SK-N-SH (cell line): ENCODE measurements at regions not wholly inside any gene's neighbourhood (a gene's known extent, or its start where the extent isn't known, plus 50 kb on each side); places are given as distances from the start of the nearest gene placed in this dataset.

ENCODE experiments used
- CTCF ChIA-PET: fragments of 300-600, 350-600 bp; formaldehyde crosslinking; extraction: SDS; loops from one replicate; lab custom pipeline; 2021; lab: Yijun Ruan, JAX
- POLR2A ChIA-PET: fragments of 350-600 bp; sonication (Branson Sonifier 250); formaldehyde crosslinking; extraction: SDS; loops from one replicate; lab custom pipeline; 2020; ENCODE audit warnings: antibody characterized with exemption, inconsistent platforms; lab: Yijun Ruan, JAX
- DNase-seq: peaks from one replicate; pipeline ENCODE4 v3.0.0; 2012
- H2AFZ ChIP-seq: fragments of 200-600 bp; sonication (generic); 2 replicates; pipeline ENCODE4 v1.8.1; 2016; ENCODE audit warnings: antibody characterized with exemption, mild to moderate bottlenecking, low read depth
- H3F3A ChIP-seq: fragments of 200-600 bp; sonication (generic); replicated peaks from 2 replicates; pipeline ENCODE3; 2016; ENCODE audit warnings: antibody characterized with exemption, mild to moderate bottlenecking; ENCODE audit not compliant: insufficient read depth
- H3K27ac ChIP-seq, 2 experiments: fragments of 200-500 bp in 1 of 2; fragments of 200-600 bp in 1 of 2; sonication (Bioruptor generic) in 1 of 2; sonication (generic), shearing (Covaris generic) in 1 of 2; 2 replicates each; pipeline versions ENCODE4 v1.5.1 to v1.6.1; 2014 to 2016; ENCODE audit warnings: low read depth in 2 of 2, inconsistent platforms in 1 of 2, low read length in 1 of 2, mild to moderate bottlenecking in 1 of 2, mixed read lengths in 1 of 2
- H3K27me3 ChIP-seq: fragments of 200-600 bp; sonication (generic), shearing (Covaris generic); 2 replicates; pipeline ENCODE4 v1.6.1; 2016; ENCODE audit warnings: mixed run types; ENCODE audit not compliant: insufficient read depth
- H3K36me3 ChIP-seq, 2 experiments: fragments of 200-500 bp in 1 of 2; fragments of 200-600 bp in 1 of 2; sonication (Bioruptor generic) in 1 of 2; sonication (generic) in 1 of 2; replicated peaks in 1 of 2; 2 replicates each; pipeline versions ENCODE3 to v1.5.1; 2014 to 2016; ENCODE audit warnings: low read length in 1 of 2, mild to moderate bottlenecking in 1 of 2; ENCODE audit not compliant: insufficient read depth in 2 of 2, control insufficient read depth in 1 of 2
- H3K4me1 ChIP-seq, 2 experiments: fragments of 200-500 bp in 1 of 2; fragments of 200-600 bp in 1 of 2; sonication (Bioruptor generic) in 1 of 2; sonication (generic), shearing (Covaris generic) in 1 of 2; 2 replicates each; pipeline versions ENCODE4 v1.5.1 to v1.6.1; 2014 to 2016; ENCODE audit warnings: low read depth in 1 of 2, low read length in 1 of 2, mixed run types in 1 of 2; ENCODE audit not compliant: insufficient read depth in 2 of 2, control insufficient read depth in 1 of 2
- H3K4me2 ChIP-seq: fragments of 200-600 bp; sonication (generic), shearing (Covaris generic); 2 replicates; pipeline ENCODE4 v1.6.1; 2017; ENCODE audit warnings: mixed run types
- H3K4me3 ChIP-seq, 2 experiments: fragments of 200-500 bp in 1 of 2; fragments of 200-600 bp in 1 of 2; sonication (Bioruptor generic) in 1 of 2; sonication (generic), shearing (Covaris generic) in 1 of 2; 2 replicates each; pipeline versions ENCODE4 v1.5.1 to v1.8.1; 2014 to 2016; ENCODE audit warnings: low read depth in 2 of 2, inconsistent platforms in 1 of 2, low read length in 1 of 2, mild to moderate bottlenecking in 1 of 2, mixed read lengths in 1 of 2, moderate library complexity in 1 of 2
- H3K79me2 ChIP-seq: fragments of 200-600 bp; sonication (generic); 2 replicates; pipeline ENCODE4 v1.8.1; 2017; ENCODE audit warnings: mild to moderate bottlenecking; ENCODE audit not compliant: insufficient read depth
- H3K9ac ChIP-seq: fragments of 200-600 bp; sonication (generic); 2 replicates; pipeline ENCODE4 v1.6.1; 2017; ENCODE audit warnings: mixed run types
- H3K9me2 ChIP-seq: fragments of 200-600 bp; sonication (generic); 2 replicates; pipeline ENCODE4 v1.6.1; 2017; ENCODE audit warnings: mixed run types
- H3K9me3 ChIP-seq: fragments of 200-600 bp; sonication (generic); 2 replicates; pipeline ENCODE4 v1.6.1; 2017; ENCODE audit warnings: mixed run types, mild to moderate bottlenecking, moderate library complexity
- H4K20me1 ChIP-seq: fragments of 200-600 bp; sonication (generic); 2 replicates; pipeline ENCODE4 v1.6.1; 2017; ENCODE audit warnings: mild to moderate bottlenecking, mixed run types; ENCODE audit not compliant: insufficient read depth
- ELF1 ChIP-seq: IDR thresholded peaks from 2 replicates; pipeline ENCODE4 v1.4.0; 2012
- EZH2phosphoT487 ChIP-seq: fragments of 200-600 bp; sonication (generic); IDR thresholded peaks from 2 replicates; pipeline ENCODE4 v1.6.1; 2017; ENCODE audit warnings: low read depth, mixed run types, mild to moderate bottlenecking, antibody characterized with exemption, moderate library complexity, borderline replicate concordance
- FOXJ3 ChIP-seq: sonication (generic); formaldehyde crosslinking; IDR thresholded peaks from 2 replicates; pipeline ENCODE4 v1.5.1; 2020; ENCODE audit warnings: mild to moderate bottlenecking, missing genetic modification reagents
- GABPA ChIP-seq: IDR thresholded peaks from 2 replicates; pipeline ENCODE4 v1.4.0; 2012; ENCODE audit warnings: low read depth, mild to moderate bottlenecking
- GATA2 ChIP-seq: sonication (generic); formaldehyde crosslinking; IDR thresholded peaks from 2 replicates; pipeline ENCODE4 v1.5.0; 2020; ENCODE audit warnings: mild to moderate bottlenecking, missing genetic modification reagents
- JUND ChIP-seq: IDR thresholded peaks from 2 replicates; pipeline ENCODE4 v1.4.0; 2012
- MAX ChIP-seq: IDR thresholded peaks from 2 replicates; pipeline ENCODE4 v1.4.0; 2012; ENCODE audit warnings: low read depth
- RAD21 ChIP-seq: IDR thresholded peaks from 2 replicates; pipeline ENCODE4 v1.6.1; 2012; ENCODE audit warnings: mild to moderate bottlenecking, low read length
- RCOR1 ChIP-seq: fragments of 150-350 bp; IDR thresholded peaks from 2 replicates; pipeline ENCODE4 v1.6.1; 2017; ENCODE audit warnings: antibody characterized with exemption, low read length
- RFX5 ChIP-seq: IDR thresholded peaks from 2 replicates; pipeline ENCODE4 v1.6.1; 2012; ENCODE audit warnings: mild to moderate bottlenecking, improper control_type of control experiment, low read length
- RXRA ChIP-seq: IDR thresholded peaks from 2 replicates; pipeline ENCODE4 v1.4.0; 2012; ENCODE audit warnings: low read depth, mild to moderate bottlenecking, borderline replicate concordance
- TCF12 ChIP-seq: IDR thresholded peaks from 2 replicates; pipeline ENCODE4 v1.4.0; 2012
- TF ChIP-seq, protein P1 (sequence below): fragments of 200-600 bp; sonication (generic); IDR thresholded peaks from 2 replicates; pipeline ENCODE4 v1.6.1; 2017; ENCODE audit warnings: antibody characterized with exemption, mild to moderate bottlenecking, moderate library complexity
- TF ChIP-seq, protein P2 (sequence below): IDR thresholded peaks from 2 replicates; pipeline ENCODE4 v1.4.0; 2012; ENCODE audit warnings: low read depth, borderline replicate concordance

DNA sequence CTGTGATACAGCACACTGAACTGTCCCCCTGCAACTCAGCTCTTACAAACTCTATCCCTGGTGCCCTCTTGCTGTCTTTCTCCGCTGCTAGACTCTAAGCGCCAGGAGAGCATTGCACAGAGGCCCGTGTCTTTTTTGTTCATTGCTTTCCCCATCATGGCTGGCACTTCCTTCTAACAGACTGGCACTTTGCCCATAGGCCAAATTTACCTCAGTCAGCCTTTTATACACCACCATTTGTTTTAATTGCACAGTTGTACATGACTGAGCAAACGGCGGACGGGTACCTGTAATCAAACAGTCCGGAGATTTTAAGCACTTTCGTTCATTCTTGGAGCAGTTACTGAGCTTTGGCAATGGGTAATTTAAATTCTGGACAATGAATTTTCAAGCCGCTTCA lies 102.2 kb upstream of the CLINT1 start (continued):
- TF ChIP-seq, protein P1, sequence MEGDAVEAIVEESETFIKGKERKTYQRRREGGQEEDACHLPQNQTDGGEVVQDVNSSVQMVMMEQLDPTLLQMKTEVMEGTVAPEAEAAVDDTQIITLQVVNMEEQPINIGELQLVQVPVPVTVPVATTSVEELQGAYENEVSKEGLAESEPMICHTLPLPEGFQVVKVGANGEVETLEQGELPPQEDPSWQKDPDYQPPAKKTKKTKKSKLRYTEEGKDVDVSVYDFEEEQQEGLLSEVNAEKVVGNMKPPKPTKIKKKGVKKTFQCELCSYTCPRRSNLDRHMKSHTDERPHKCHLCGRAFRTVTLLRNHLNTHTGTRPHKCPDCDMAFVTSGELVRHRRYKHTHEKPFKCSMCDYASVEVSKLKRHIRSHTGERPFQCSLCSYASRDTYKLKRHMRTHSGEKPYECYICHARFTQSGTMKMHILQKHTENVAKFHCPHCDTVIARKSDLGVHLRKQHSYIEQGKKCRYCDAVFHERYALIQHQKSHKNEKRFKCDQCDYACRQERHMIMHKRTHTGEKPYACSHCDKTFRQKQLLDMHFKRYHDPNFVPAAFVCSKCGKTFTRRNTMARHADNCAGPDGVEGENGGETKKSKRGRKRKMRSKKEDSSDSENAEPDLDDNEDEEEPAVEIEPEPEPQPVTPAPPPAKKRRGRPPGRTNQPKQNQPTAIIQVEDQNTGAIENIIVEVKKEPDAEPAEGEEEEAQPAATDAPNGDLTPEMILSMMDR: no peak
- no peak for TF ChIP-seq GATA2
- TF ChIP-seq, protein P2, sequence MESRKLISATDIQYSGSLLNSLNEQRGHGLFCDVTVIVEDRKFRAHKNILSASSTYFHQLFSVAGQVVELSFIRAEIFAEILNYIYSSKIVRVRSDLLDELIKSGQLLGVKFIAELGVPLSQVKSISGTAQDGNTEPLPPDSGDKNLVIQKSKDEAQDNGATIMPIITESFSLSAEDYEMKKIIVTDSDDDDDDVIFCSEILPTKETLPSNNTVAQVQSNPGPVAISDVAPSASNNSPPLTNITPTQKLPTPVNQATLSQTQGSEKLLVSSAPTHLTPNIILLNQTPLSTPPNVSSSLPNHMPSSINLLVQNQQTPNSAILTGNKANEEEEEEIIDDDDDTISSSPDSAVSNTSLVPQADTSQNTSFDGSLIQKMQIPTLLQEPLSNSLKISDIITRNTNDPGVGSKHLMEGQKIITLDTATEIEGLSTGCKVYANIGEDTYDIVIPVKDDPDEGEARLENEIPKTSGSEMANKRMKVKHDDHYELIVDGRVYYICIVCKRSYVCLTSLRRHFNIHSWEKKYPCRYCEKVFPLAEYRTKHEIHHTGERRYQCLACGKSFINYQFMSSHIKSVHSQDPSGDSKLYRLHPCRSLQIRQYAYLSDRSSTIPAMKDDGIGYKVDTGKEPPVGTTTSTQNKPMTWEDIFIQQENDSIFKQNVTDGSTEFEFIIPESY: no peak

DNA sequence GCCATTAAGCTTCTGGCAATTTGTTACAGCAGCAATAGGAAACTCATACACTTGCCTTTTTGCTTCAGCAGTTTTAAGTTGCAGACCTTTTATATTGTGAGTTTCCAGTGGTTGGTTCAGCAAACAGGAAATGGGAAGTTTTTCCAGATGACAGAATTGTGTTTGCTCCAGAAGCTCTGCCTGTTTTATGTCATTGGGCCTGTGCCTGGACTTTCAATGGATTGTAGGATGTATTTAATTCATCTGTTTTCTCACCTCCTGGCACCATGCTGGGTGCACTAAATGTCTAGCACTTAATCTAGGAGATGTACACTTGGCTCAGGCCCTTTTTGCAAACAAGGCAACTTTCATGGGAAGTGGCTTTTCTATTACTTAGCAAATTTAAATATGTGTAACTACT lies 100.4 kb upstream of the CLINT1 start:
- Histone ChIP-seq H3K4me2 (no peak overlapping the region), H2AFZ (no peak overlapping the region)
- CTCF ChIA-PET: interaction anchor here (0.8 to 1.5 kb wide), 4 partner anchors 10 to 142 kb away, joined by 3 to 5 read pairs (median 3); no protein-coding TSS in a partner anchor
- TF ChIP-seq RXRA: no peak
- no peak for TF ChIP-seq RCOR1
- TF ChIP-seq TCF12: no peak
- TF ChIP-seq FOXJ3 (CRISPR knock-in tag): no peak
- no peak for TF ChIP-seq RFX5
- TF ChIP-seq ELF1: no peak
- TF ChIP-seq JUND: no peak
- no peak for TF ChIP-seq MAX
- TF ChIP-seq EZH2phosphoT487: no peak
- TF ChIP-seq GABPA: no peak
- TF ChIP-seq RAD21: no peak
- TF ChIP-seq, all 33 proteins: peak for 0
- Histone ChIP-seq H4K20me1 (no peaks in the 10 kb centered on the region), H3K9me2 (no peaks in the 10 kb centered on the region), H3K4me1 (peaks cover 0 to 13% of the 10 kb centered on the region in 2 experiments; a peak in 2 of 4 replicates), H3F3A (no peaks in the 10 kb centered on the region), H3K36me3 (no peaks in the 10 kb centered on the region), H3K9ac (no peak overlapping the region), H3K79me2 (no peaks in the 10 kb centered on the region), H3K4me3 (no peak overlapping the region), H3K27ac (no peak overlapping the region), H3K27me3 (no peaks in the 10 kb centered on the region), H3K9me3 (no peaks in the 10 kb centered on the region)
- no peak for DNase-seq
- POLR2A ChIA-PET: no interaction called here
